ENCODE measurements at regions not wholly inside any gene's neighbourhood (a gene's known extent, or its start where the extent isn't known, plus 50 kb on each side); places are given as distances from the start of the nearest gene placed in this dataset.

GRCh38 chr11:23673366-23673765 is 813.1 kb upstream of the CCDC179 start:
- Histone ChIP-seq H2BK5ac (ENCODE audit: low read depth, low read length, poor library complexity, severe bottlenecking) (no peak overlapping the region), H3K79me1 (replicated peaks; ENCODE audit: low read length, poor library complexity, severe bottlenecking) (no peaks in the 10 kb centered on the region), H3K27me3 (ENCODE audit: control insufficient read depth in 1 of 2, insufficient read depth in 1 of 2, low read length in 2 of 2) (no peaks in the 10 kb centered on the region), H3K4me1 (ENCODE audit: control insufficient read depth, insufficient read depth, low read depth, low read length) (no peaks in the 10 kb centered on the region), H2BK12ac (ENCODE audit: low read length in 2 of 2) (no peak overlapping the region), H4K8ac (ENCODE audit: low read length) (no peak overlapping the region), H2AFZ (ENCODE audit: low read depth, low read length) (no peak overlapping the region), H3K4ac (ENCODE audit: low read depth in 1 of 2, low read length in 2 of 2) (no peak overlapping the region), H3K27ac (ENCODE audit: low read length, poor library complexity, severe bottlenecking) (no peak overlapping the region), H2BK15ac (ENCODE audit: low read depth, poor library complexity, severe bottlenecking) (no peak overlapping the region), H3K9me3 (ENCODE audit: control insufficient read depth, low read length) (no peaks in the 10 kb centered on the region), H3K4me2 (ENCODE audit: low read length, poor library complexity, severe bottlenecking) (no peak overlapping the region), H3K4me3 (ENCODE audit: insufficient read depth in 1 of 2, low read depth in 1 of 2, low read length in 2 of 2) (no peak overlapping the region), H3K9ac (ENCODE audit: low read length) (no peak overlapping the region), H3K23ac (ENCODE audit: low read length in 2 of 2) (no peak overlapping the region), H2AK5ac (ENCODE audit: low read length, severe bottlenecking) (no peak overlapping the region), H3K36me3 (ENCODE audit: control insufficient read depth in 1 of 2, insufficient read depth in 2 of 2, low read depth in 1 of 2, low read length in 2 of 2) (no peaks in the 10 kb centered on the region), H3K14ac (ENCODE audit: low read length in 2 of 2) (no peak overlapping the region), H2BK120ac (ENCODE audit: low read depth, low read length) (no peak overlapping the region), H4K91ac (ENCODE audit: low read length) (no peak overlapping the region), H3K18ac (ENCODE audit: low read depth in 1 of 2, low read length in 2 of 2) (no peak overlapping the region)
- 78% methylated on average over 1 of the region's 1 CpG for WGBS
- no peak for DNase-seq

GRCh38 chr11:23674866-23675265 is 814.6 kb upstream of the CCDC179 start:
- DNase-seq: no peak
- no peak overlapping the region for H3K4me2 ChIP-seq (ENCODE audit: low read length, poor library complexity, severe bottlenecking)
- H3K23ac ChIP-seq (ENCODE audit: low read length in 2 of 2): no peak overlapping the region
- no peaks in the 10 kb centered on the region for H3K9me3 ChIP-seq (ENCODE audit: control insufficient read depth, low read length)
- no peak overlapping the region for H3K4me3 ChIP-seq (ENCODE audit: insufficient read depth in 1 of 2, low read depth in 1 of 2, low read length in 2 of 2)
- H4K8ac ChIP-seq (ENCODE audit: low read length): no peak overlapping the region
- no peaks in the 10 kb centered on the region for H3K4me1 ChIP-seq (ENCODE audit: control insufficient read depth, insufficient read depth, low read depth, low read length)
- no peak overlapping the region for H3K14ac ChIP-seq (ENCODE audit: low read length in 2 of 2)
- no peak overlapping the region for H3K4ac ChIP-seq (ENCODE audit: low read depth in 1 of 2, low read length in 2 of 2)
- no peak overlapping the region for H2BK5ac ChIP-seq (ENCODE audit: low read depth, low read length, poor library complexity, severe bottlenecking)
- H3K79me1 ChIP-seq (replicated peaks; ENCODE audit: low read length, poor library complexity, severe bottlenecking): no peaks in the 10 kb centered on the region
- H3K27ac ChIP-seq (ENCODE audit: low read length, poor library complexity, severe bottlenecking): no peak overlapping the region
- H2BK15ac ChIP-seq (ENCODE audit: low read depth, poor library complexity, severe bottlenecking): no peak overlapping the region
- no peak overlapping the region for H2BK120ac ChIP-seq (ENCODE audit: low read depth, low read length)
- H4K91ac ChIP-seq (ENCODE audit: low read length): no peak overlapping the region
- H3K27me3 ChIP-seq (ENCODE audit: control insufficient read depth in 1 of 2, insufficient read depth in 1 of 2, low read length in 2 of 2): no peaks in the 10 kb centered on the region
- H3K18ac ChIP-seq (ENCODE audit: low read depth in 1 of 2, low read length in 2 of 2): no peak overlapping the region
- no peak overlapping the region for H3K9ac ChIP-seq (ENCODE audit: low read length)
- H2AK5ac ChIP-seq (ENCODE audit: low read length, severe bottlenecking): no peak overlapping the region
- H2BK12ac ChIP-seq (ENCODE audit: low read length in 2 of 2): no peak overlapping the region
- no peaks in the 10 kb centered on the region for H3K36me3 ChIP-seq (ENCODE audit: control insufficient read depth in 1 of 2, insufficient read depth in 2 of 2, low read depth in 1 of 2, low read length in 2 of 2)
- no peak overlapping the region for H2AFZ ChIP-seq (ENCODE audit: low read depth, low read length)

- H2AK5ac ChIP-seq (ENCODE audit: low read length, severe bottlenecking): no peak overlapping the region
- H3K23ac ChIP-seq (ENCODE audit: low read length in 2 of 2): no peak overlapping the region
- H2BK5ac ChIP-seq (ENCODE audit: low read depth, low read length, poor library complexity, severe bottlenecking): no peak overlapping the region
- no peak overlapping the region for H3K9ac ChIP-seq (ENCODE audit: low read length)
- no peak overlapping the region for H2BK15ac ChIP-seq (ENCODE audit: low read depth, poor library complexity, severe bottlenecking)
- no peak overlapping the region for H3K4me2 ChIP-seq (ENCODE audit: low read length, poor library complexity, severe bottlenecking)
- 85% methylated on average over 1 of the region's 1 CpG for WGBS
- no peaks in the 10 kb centered on the region for H3K27me3 ChIP-seq (ENCODE audit: control insufficient read depth in 1 of 2, insufficient read depth in 1 of 2, low read length in 2 of 2)
- H3K27ac ChIP-seq (ENCODE audit: low read length, poor library complexity, severe bottlenecking): no peak overlapping the region
- no peak overlapping the region for H3K4ac ChIP-seq (ENCODE audit: low read depth in 1 of 2, low read length in 2 of 2)
- H3K4me1 ChIP-seq (ENCODE audit: control insufficient read depth, insufficient read depth, low read depth, low read length): no peaks in the 10 kb centered on the region
- H2BK120ac ChIP-seq (ENCODE audit: low read depth, low read length): no peak overlapping the region
- no peaks in the 10 kb centered on the region for H3K9me3 ChIP-seq (ENCODE audit: control insufficient read depth, low read length)
- no peaks in the 10 kb centered on the region for H3K79me1 ChIP-seq (replicated peaks; ENCODE audit: low read length, poor library complexity, severe bottlenecking)
- no peak for DNase-seq
- no peak overlapping the region for H2BK12ac ChIP-seq (ENCODE audit: low read length in 2 of 2)
- H3K36me3 ChIP-seq (ENCODE audit: control insufficient read depth in 1 of 2, insufficient read depth in 2 of 2, low read depth in 1 of 2, low read length in 2 of 2): no peaks in the 10 kb centered on the region
- H3K18ac ChIP-seq (ENCODE audit: low read depth in 1 of 2, low read length in 2 of 2): peak overlapping the region in 1 of 2 experiments; percentile 3
- H4K91ac ChIP-seq (ENCODE audit: low read length): no peak overlapping the region
- H4K8ac ChIP-seq (ENCODE audit: low read length): no peak overlapping the region
- no peak overlapping the region for H3K4me3 ChIP-seq (ENCODE audit: insufficient read depth in 1 of 2, low read depth in 1 of 2, low read length in 2 of 2)
- no peak overlapping the region for H2AFZ ChIP-seq (ENCODE audit: low read depth, low read length)
- no peak overlapping the region for H3K14ac ChIP-seq (ENCODE audit: low read length in 2 of 2)
Observed at GRCh38 chr11:23679041-23679440, 817.8 kb upstream of the LUZP2 start.

GRCh38 chr11:23679981-23680380 is 816.9 kb upstream of the LUZP2 start:
- no peaks in the 10 kb centered on the region for H3K36me3 ChIP-seq (ENCODE audit: control insufficient read depth in 1 of 2, insufficient read depth in 2 of 2, low read depth in 1 of 2, low read length in 2 of 2)
- H3K23ac ChIP-seq (ENCODE audit: low read length in 2 of 2): no peak overlapping the region
- H3K79me1 ChIP-seq (replicated peaks; ENCODE audit: low read length, poor library complexity, severe bottlenecking): no peaks in the 10 kb centered on the region
- no peaks in the 10 kb centered on the region for H3K9me3 ChIP-seq (ENCODE audit: control insufficient read depth, low read length)
- H2BK15ac ChIP-seq (ENCODE audit: low read depth, poor library complexity, severe bottlenecking): no peak overlapping the region
- H3K4ac ChIP-seq (ENCODE audit: low read depth in 1 of 2, low read length in 2 of 2): no peak overlapping the region
- H3K27me3 ChIP-seq (ENCODE audit: control insufficient read depth in 1 of 2, insufficient read depth in 1 of 2, low read length in 2 of 2): no peaks in the 10 kb centered on the region
- H4K8ac ChIP-seq (ENCODE audit: low read length): no peak overlapping the region
- no peak overlapping the region for H2AFZ ChIP-seq (ENCODE audit: low read depth, low read length)
- no peak overlapping the region for H2BK5ac ChIP-seq (ENCODE audit: low read depth, low read length, poor library complexity, severe bottlenecking)
- H3K14ac ChIP-seq (ENCODE audit: low read length in 2 of 2): no peak overlapping the region
- no peak overlapping the region for H2BK12ac ChIP-seq (ENCODE audit: low read length in 2 of 2)
- no peak overlapping the region for H2BK120ac ChIP-seq (ENCODE audit: low read depth, low read length)
- H3K4me3 ChIP-seq (ENCODE audit: insufficient read depth in 1 of 2, low read depth in 1 of 2, low read length in 2 of 2): no peak overlapping the region
- H2AK5ac ChIP-seq (ENCODE audit: low read length, severe bottlenecking): no peak overlapping the region
- H4K91ac ChIP-seq (ENCODE audit: low read length): no peak overlapping the region
- no peak overlapping the region for H3K9ac ChIP-seq (ENCODE audit: low read length)
- no peak overlapping the region for H3K18ac ChIP-seq (ENCODE audit: low read depth in 1 of 2, low read length in 2 of 2)
- no peak overlapping the region for H3K27ac ChIP-seq (ENCODE audit: low read length, poor library complexity, severe bottlenecking)
- no peak for DNase-seq
- WGBS: 96% methylated on average over 10 of the region's 10 CpGs
- no peak overlapping the region for H3K4me2 ChIP-seq (ENCODE audit: low read length, poor library complexity, severe bottlenecking)
- no peaks in the 10 kb centered on the region for H3K4me1 ChIP-seq (ENCODE audit: control insufficient read depth, insufficient read depth, low read depth, low read length)
